ENCODE measurements at regions not wholly inside any gene's neighbourhood (a gene's known extent, or its start where the extent isn't known, plus 50 kb on each side); places are given as distances from the start of the nearest gene placed in this dataset.
"Not testable (repeated sequence)": the region's sequence is repeated elsewhere in the genome, so short reads cannot be mapped to it uniquely, and the experiment has no call there.

GRCh38 chr7:5121256-5121655 is 68.8 kb upstream of the WIPI2 start:
- H3K4me3 ChIP-seq (ENCODE audit: low read depth, low read length); H3K27me3 ChIP-seq (ENCODE audit: control insufficient read depth, insufficient read depth, low read length); CTCF ChIA-PET; POLR2A ChIA-PET; H3K36me3 ChIP-seq (ENCODE audit: control insufficient read depth, insufficient read depth, low read length); DNase-seq (ENCODE audit: low read depth): not testable (repeated sequence)

DNA sequence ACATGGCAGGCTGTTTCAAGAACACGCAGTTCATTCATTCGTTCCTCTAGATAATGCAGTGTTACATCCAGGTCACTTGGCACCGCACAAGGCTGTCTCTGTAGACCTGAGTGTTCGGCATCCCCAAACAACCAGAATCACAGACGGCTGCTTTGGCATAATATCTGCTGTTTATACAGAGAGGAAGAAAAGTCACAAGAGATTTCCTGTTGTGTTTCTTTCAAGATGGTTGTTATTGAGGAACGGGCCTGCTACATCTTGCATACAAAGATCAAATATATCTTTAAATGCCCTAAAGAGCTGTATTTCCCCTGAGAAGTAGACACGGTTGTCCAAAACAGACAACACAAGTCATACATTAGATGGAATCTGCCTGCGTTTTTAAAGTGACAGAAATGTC is 58.8 kb upstream of the WIPI2 start:
- H3K27me3 ChIP-seq (ENCODE audit: control insufficient read depth, insufficient read depth, low read length); H3K4me3 ChIP-seq (ENCODE audit: low read depth, low read length); DNase-seq (ENCODE audit: low read depth); H3K36me3 ChIP-seq (ENCODE audit: control insufficient read depth, insufficient read depth, low read length); POLR2A ChIA-PET: not testable (repeated sequence)
- CTCF ChIA-PET: interaction anchor here (0.5 kb wide), 1 partner anchor 45 kb away, joined by 5 read pairs; no protein-coding TSS in a partner anchor

DNA sequence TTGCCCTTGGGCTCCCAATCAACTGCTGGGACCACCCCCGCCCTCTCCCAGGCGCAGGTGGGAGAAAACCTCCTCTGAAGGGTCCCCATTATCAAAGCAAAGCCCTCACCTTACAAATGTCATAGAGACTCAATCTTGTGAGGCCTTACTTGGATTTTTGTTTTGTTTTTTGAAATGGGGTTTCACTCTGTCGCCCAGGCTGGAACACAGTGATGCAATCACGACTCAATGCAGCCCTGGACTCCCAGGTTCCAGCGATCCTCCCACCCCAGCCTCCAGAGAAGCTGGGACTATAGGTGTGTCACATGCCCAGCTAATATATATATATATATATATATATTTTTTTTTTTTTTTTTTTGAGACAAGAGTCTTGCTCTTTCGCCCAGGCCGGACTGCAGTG is 57.5 kb upstream of the WIPI2 start:
- TF ChIP-seq, protein P1, sequence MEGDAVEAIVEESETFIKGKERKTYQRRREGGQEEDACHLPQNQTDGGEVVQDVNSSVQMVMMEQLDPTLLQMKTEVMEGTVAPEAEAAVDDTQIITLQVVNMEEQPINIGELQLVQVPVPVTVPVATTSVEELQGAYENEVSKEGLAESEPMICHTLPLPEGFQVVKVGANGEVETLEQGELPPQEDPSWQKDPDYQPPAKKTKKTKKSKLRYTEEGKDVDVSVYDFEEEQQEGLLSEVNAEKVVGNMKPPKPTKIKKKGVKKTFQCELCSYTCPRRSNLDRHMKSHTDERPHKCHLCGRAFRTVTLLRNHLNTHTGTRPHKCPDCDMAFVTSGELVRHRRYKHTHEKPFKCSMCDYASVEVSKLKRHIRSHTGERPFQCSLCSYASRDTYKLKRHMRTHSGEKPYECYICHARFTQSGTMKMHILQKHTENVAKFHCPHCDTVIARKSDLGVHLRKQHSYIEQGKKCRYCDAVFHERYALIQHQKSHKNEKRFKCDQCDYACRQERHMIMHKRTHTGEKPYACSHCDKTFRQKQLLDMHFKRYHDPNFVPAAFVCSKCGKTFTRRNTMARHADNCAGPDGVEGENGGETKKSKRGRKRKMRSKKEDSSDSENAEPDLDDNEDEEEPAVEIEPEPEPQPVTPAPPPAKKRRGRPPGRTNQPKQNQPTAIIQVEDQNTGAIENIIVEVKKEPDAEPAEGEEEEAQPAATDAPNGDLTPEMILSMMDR (IDR thresholded peaks at IDR 0.05; ENCODE audit: insufficient read depth, low read depth, low read length): no peak
- Histone ChIP-seq H3K4me3 (ENCODE audit: low read depth, low read length) (no peak overlapping the region), H3K36me3 (ENCODE audit: control insufficient read depth, insufficient read depth, low read length) (no peaks in the 10 kb centered on the region), H3K27me3 (ENCODE audit: control insufficient read depth, insufficient read depth, low read length) (no peaks in the 10 kb centered on the region)
- DNase-seq (ENCODE audit: low read depth): no peak
- CTCF ChIA-PET: no interaction called here
- POLR2A ChIA-PET: no interaction called here

GRCh38 chr7:5139998-5140397 is 50.0 kb upstream of the WIPI2 start:
- Histone ChIP-seq H3K36me3 (ENCODE audit: control insufficient read depth, insufficient read depth, low read length) (no peaks in the 10 kb centered on the region), H3K27me3 (ENCODE audit: control insufficient read depth, insufficient read depth, low read length) (no peaks in the 10 kb centered on the region), H3K4me3 (ENCODE audit: low read depth, low read length) (no peak overlapping the region)
- POLR2A ChIA-PET: no interaction called here
- CTCF ChIA-PET: interaction anchor here (0.5 to 0.8 kb wide), 4 partner anchors 13 to 311 kb away, joined by 3 to 4 read pairs (median 3); no protein-coding TSS in a partner anchor
- no peak for DNase-seq (ENCODE audit: low read depth)
- TF ChIP-seq, protein P1 (IDR thresholded peaks at IDR 0.05; ENCODE audit: insufficient read depth, low read depth, low read length): peak; percentile 43
